ENCODE measurements at regions not wholly inside any gene's neighbourhood (a gene's known extent, or its start where the extent isn't known, plus 50 kb on each side); places are given as distances from the start of the nearest gene placed in this dataset.

GRCh38 chr11:100629671-100630070, 57.4 kb upstream of the ARHGAP42 start:
- no peak for DNase-seq (ENCODE audit: low read depth)
- Histone ChIP-seq H3K36me3 (ENCODE audit: control insufficient read depth, insufficient read depth, low read length) (no peaks in the 10 kb centered on the region), H3K4me3 (ENCODE audit: low read depth, low read length) (no peak overlapping the region), H3K27me3 (ENCODE audit: control insufficient read depth, insufficient read depth, low read length) (no peaks in the 10 kb centered on the region)
- TF ChIP-seq CTCF (IDR thresholded peaks at IDR 0.05; ENCODE audit: insufficient read depth, low read length, poor library complexity, severe bottlenecking), result no peak

GRCh38 chr11:100630898-100631297, 56.2 kb upstream of the ARHGAP42 start:
- no peak for DNase-seq (ENCODE audit: low read depth)
- no peaks in the 10 kb centered on the region for H3K27me3 ChIP-seq (ENCODE audit: control insufficient read depth, insufficient read depth, low read length)
- no peak overlapping the region for H3K4me3 ChIP-seq (ENCODE audit: low read depth, low read length)
- no peaks in the 10 kb centered on the region for H3K36me3 ChIP-seq (ENCODE audit: control insufficient read depth, insufficient read depth, low read length)
- TF ChIP-seq CTCF (IDR thresholded peaks at IDR 0.05; ENCODE audit: insufficient read depth, low read length, poor library complexity, severe bottlenecking), result no peak

- TF ChIP-seq CTCF (IDR thresholded peaks at IDR 0.05; ENCODE audit: insufficient read depth, low read length, poor library complexity, severe bottlenecking), result no peak
- DNase-seq (ENCODE audit: low read depth), result no peak
- Histone ChIP-seq H3K36me3 (ENCODE audit: control insufficient read depth, insufficient read depth, low read length) (no peaks in the 10 kb centered on the region), H3K4me3 (ENCODE audit: low read depth, low read length) (no peak overlapping the region), H3K27me3 (ENCODE audit: control insufficient read depth, insufficient read depth, low read length) (no peaks in the 10 kb centered on the region)
Observed at GRCh38 chr11:100631316-100631715, 55.8 kb upstream of the ARHGAP42 start.

GRCh38 chr11:100632941-100633452, 54.1 kb upstream of the ARHGAP42 start:
- Histone ChIP-seq H3K4me3 (ENCODE audit: low read depth, low read length) (no peak overlapping the region), H3K27me3 (ENCODE audit: control insufficient read depth, insufficient read depth, low read length) (no peaks in the 10 kb centered on the region), H3K36me3 (ENCODE audit: control insufficient read depth, insufficient read depth, low read length) (no peaks in the 10 kb centered on the region)
- no peak for DNase-seq (ENCODE audit: low read depth)
- TF ChIP-seq CTCF (IDR thresholded peaks at IDR 0.05; ENCODE audit: insufficient read depth, low read length, poor library complexity, severe bottlenecking), result no peak

- Histone ChIP-seq H3K27me3 (ENCODE audit: control insufficient read depth, insufficient read depth, low read length) (no peaks in the 10 kb centered on the region), H3K36me3 (ENCODE audit: control insufficient read depth, insufficient read depth, low read length) (no peaks in the 10 kb centered on the region), H3K4me3 (ENCODE audit: low read depth, low read length) (no peak overlapping the region)
- no peak for DNase-seq (ENCODE audit: low read depth)
- TF ChIP-seq CTCF (IDR thresholded peaks at IDR 0.05; ENCODE audit: insufficient read depth, low read length, poor library complexity, severe bottlenecking), result no peak
Observed at GRCh38 chr11:100635194-100635593, 51.9 kb upstream of the ARHGAP42 start.

GRCh38 chr11:100636536-100636935, 50.6 kb upstream of the ARHGAP42 start:
- no peaks in the 10 kb centered on the region for H3K36me3 ChIP-seq (ENCODE audit: control insufficient read depth, insufficient read depth, low read length)
- no peak for DNase-seq (ENCODE audit: low read depth)
- TF ChIP-seq CTCF (IDR thresholded peaks at IDR 0.05; ENCODE audit: insufficient read depth, low read length, poor library complexity, severe bottlenecking), result no peak
- H3K4me3 ChIP-seq (ENCODE audit: low read depth, low read length), result no peak overlapping the region
- H3K27me3 ChIP-seq (ENCODE audit: control insufficient read depth, insufficient read depth, low read length), result no peaks in the 10 kb centered on the region

Data from kidney epithelial cell (primary cell).